ENCODE measurements at regions not wholly inside any gene's neighbourhood (a gene's known extent, or its start where the extent isn't known, plus 50 kb on each side); places are given as distances from the start of the nearest gene placed in this dataset.

GRCh38 chr1:60461925-60462595 is 388.5 kb upstream of the C1orf87 start:
- no peak for DNase-seq (ENCODE audit: low read depth, low spot score)

GRCh38 chr1:60458111-60458510 is 384.5 kb upstream of the C1orf87 start:
- no peak for DNase-seq (ENCODE audit: low read depth, low spot score)

GRCh38 chr1:60449876-60450275 is 376.3 kb upstream of the C1orf87 start:
- no peak for DNase-seq (ENCODE audit: low read depth, low spot score)

GRCh38 chr1:60448850-60449249 is 375.3 kb upstream of the C1orf87 start:
- no peak for DNase-seq (ENCODE audit: low read depth, low spot score)

- no peak for DNase-seq (ENCODE audit: low read depth, low spot score)
These were observed 371.1 kb upstream of the C1orf87 start for GRCh38 chr1:60444680-60445079.

- no peak for DNase-seq (ENCODE audit: low read depth, low spot score)
These were observed 362.6 kb upstream of the C1orf87 start for GRCh38 chr1:60436186-60436585.

GRCh38 chr1:60431593-60431992 is 358.0 kb upstream of the C1orf87 start:
- no peak for DNase-seq (ENCODE audit: low read depth, low spot score)

- DNase-seq (ENCODE audit: low read depth, low spot score) = no peak
These were observed 356.8 kb upstream of the C1orf87 start for GRCh38 chr1:60430375-60430774.

GRCh38 chr1:60428127-60428526 is 354.6 kb upstream of the C1orf87 start:
- DNase-seq (ENCODE audit: low read depth, low spot score) = no peak

- DNase-seq (ENCODE audit: low read depth, low spot score) = no peak
These were observed 354.1 kb upstream of the C1orf87 start for GRCh38 chr1:60427701-60428100.

GRCh38 chr1:60427194-60427593 is 353.6 kb upstream of the C1orf87 start:
- no peak for DNase-seq (ENCODE audit: low read depth, low spot score)

GRCh38 chr1:60425528-60425927 is 352.0 kb upstream of the C1orf87 start:
- no peak for DNase-seq (ENCODE audit: low read depth, low spot score)

- DNase-seq (ENCODE audit: low read depth, low spot score) = no peak
These were observed 349.7 kb upstream of the C1orf87 start for GRCh38 chr1:60423146-60423780.

GRCh38 chr1:60421965-60422364 is 348.4 kb upstream of the C1orf87 start:
- no peak for DNase-seq (ENCODE audit: low read depth, low spot score)

GRCh38 chr1:60419023-60419422 is 345.5 kb upstream of the C1orf87 start:
- DNase-seq (ENCODE audit: low read depth, low spot score) = no peak

- no peak for DNase-seq (ENCODE audit: low read depth, low spot score)
These were observed 342.1 kb upstream of the C1orf87 start for GRCh38 chr1:60415696-60416095.

GRCh38 chr1:60413091-60413490 is 339.5 kb upstream of the C1orf87 start:
- DNase-seq (ENCODE audit: low read depth, low spot score) = no peak

- DNase-seq (ENCODE audit: low read depth, low spot score) = no peak
These were observed 338.0 kb upstream of the C1orf87 start for GRCh38 chr1:60411591-60411990.

- no peak for DNase-seq (ENCODE audit: low read depth, low spot score)
These were observed 329.2 kb upstream of the C1orf87 start for GRCh38 chr1:60402816-60403215.

- DNase-seq (ENCODE audit: low read depth, low spot score) = no peak
These were observed 328.6 kb upstream of the C1orf87 start for GRCh38 chr1:60402216-60402615.

GRCh38 chr1:60394436-60394835 is 320.9 kb upstream of the C1orf87 start:
- no peak for DNase-seq (ENCODE audit: low read depth, low spot score)

- DNase-seq (ENCODE audit: low read depth, low spot score) = no peak
These were observed 317.2 kb upstream of the C1orf87 start for GRCh38 chr1:60390593-60391282.

Measured in brain pericyte (primary cell).